Panc1 (cell line): ENCODE measurements at regions not wholly inside any gene's neighbourhood (a gene's known extent, or its start where the extent isn't known, plus 50 kb on each side); places are given as distances from the start of the nearest gene placed in this dataset.

Experiments used
- ATAC-seq: fragments of 200-7000 bp; cut with Tn5 transposase; 2 replicates; pipeline ENCODE4 v1.9.1; 2020; ENCODE audit warnings: mild to moderate bottlenecking, moderate library complexity
- BruUV-seq: library from RNA; stranded (reverse); fragments of 400-500 nt; replicated peaks from 2 replicates; lab custom pipeline; 2021; lab: Mats Ljungman, UMichigan
- CTCF ChIA-PET: fragments of 300-600 bp; sonication (Branson Sonifier 250); formaldehyde crosslinking; loops from one replicate; lab custom pipeline; 2022; ENCODE audit warnings: antibody characterized with exemption; lab: Charles Lee
- POLR2A ChIA-PET: fragments of 300-600 bp; sonication (Branson Sonifier 250); formaldehyde crosslinking; loops from one replicate; lab custom pipeline; 2022; ENCODE audit warnings: antibody characterized with exemption; lab: Charles Lee
- DNase-seq: peaks from one replicate; pipeline ENCODE4 v3.0.0-alpha.2; 2010; ENCODE audit warnings: low read depth, low spot score
- H3K27ac ChIP-seq: 2 replicates; pipeline ENCODE4 v1.5.1; 2011; ENCODE audit warnings: mild to moderate bottlenecking, low read length, inconsistent platforms
- H3K27me3 ChIP-seq: fragments of 200-500 bp; sonication (Bioruptor generic); 2 replicates; pipeline ENCODE4 v1.6.0; 2014; ENCODE audit warnings: low read length, inconsistent platforms; ENCODE audit not compliant: control insufficient read depth, insufficient read depth
- H3K36me3 ChIP-seq: fragments of 200-500 bp; sonication (Bioruptor generic); 2 replicates; pipeline ENCODE4 v1.5.1; 2014; ENCODE audit warnings: inconsistent platforms, mild to moderate bottlenecking, low read length, moderate library complexity; ENCODE audit not compliant: control insufficient read depth, insufficient read depth
- H3K4me1 ChIP-seq: 2 replicates; pipeline ENCODE4 v1.5.1; 2011; ENCODE audit warnings: inconsistent platforms, mild to moderate bottlenecking, low read length, moderate library complexity; ENCODE audit not compliant: control insufficient read depth, insufficient read depth
- H3K4me3 ChIP-seq, 2 experiments: 2 replicates each; pipeline ENCODE4 v1.5.1; 2011 to 2012; ENCODE audit warnings: low read depth in 2 of 2, low read length in 2 of 2, mild to moderate bottlenecking in 2 of 2, inconsistent platforms in 1 of 2, moderate library complexity in 1 of 2
- H3K9me3 ChIP-seq: fragments of 200-500 bp; sonication (Bioruptor generic); 2 replicates; pipeline ENCODE4 v1.5.1; 2014; ENCODE audit warnings: low read depth, mild to moderate bottlenecking, inconsistent platforms, low read length, moderate library complexity; ENCODE audit not compliant: control insufficient read depth, insufficient read depth
- CTCF ChIP-seq: fragments of 450-650 bp; IDR thresholded peaks from 2 replicates; pipeline ENCODE4 v1.5.1; 2017; ENCODE audit warnings: mild to moderate bottlenecking
- POLR2AphosphoS5 ChIP-seq: IDR thresholded peaks from 2 replicates; pipeline ENCODE4 v1.6.1; 2012; ENCODE audit warnings: mild to moderate bottlenecking, low read depth, low read length, moderate library complexity
- REST ChIP-seq, 2 experiments: IDR thresholded peaks; 2 replicates each; pipeline ENCODE4 v1.6.1; 2011 to 2012; ENCODE audit warnings: low read depth in 2 of 2, control low read depth in 1 of 2, low read length in 1 of 2, mild to moderate bottlenecking in 1 of 2, moderate library complexity in 1 of 2; ENCODE audit not compliant: insufficient read depth in 1 of 2
- SIN3A ChIP-seq: IDR thresholded peaks from 2 replicates; pipeline ENCODE4 v1.6.1; 2012; ENCODE audit warnings: low read depth, mild to moderate bottlenecking, low read length, moderate library complexity, borderline replicate concordance; ENCODE audit not compliant: insufficient read depth
- TCF7L2 ChIP-seq: IDR thresholded peaks from 2 replicates; pipeline ENCODE4 v1.6.1; 2011; ENCODE audit warnings: mild to moderate bottlenecking, low read depth, low read length, inconsistent platforms
- in situ Hi-C: cut with HindIII; loops from 2 replicates; pipeline ENCODE4 v1.10.0; 2016; ENCODE audit warnings: low sequenced_read_pairs, low pct_unique_long_range_greater_than_20kb
- intact Hi-C: fragments of 100-400 bp; cut with micrococcal nuclease; formaldehyde crosslinking; loops from one replicate; pipeline ENCODE4 v1.10.0; 2022; ENCODE audit not compliant: unreplicated experiment

- CTCF ChIA-PET: no interaction called here
- Histone ChIP-seq H3K27me3 (no peaks in the 10 kb centered on the region), H3K27ac (no peak overlapping the region), H3K9me3 (peaks cover 10% of the 10 kb centered on the region; the same call in 1 of the 2 replicates), H3K4me1 (peaks cover 2% of the 10 kb centered on the region; the same call in 1 of the 2 replicates), H3K4me3 (no peak overlapping the region), H3K36me3 (no peaks in the 10 kb centered on the region)
- POLR2A ChIA-PET: no interaction called here
- in situ Hi-C loops (no loop called here), intact Hi-C loops (no loop called here)
- BruUV-seq: no TSS peak
- TF ChIP-seq TCF7L2 (no peak), POLR2AphosphoS5 (no peak), REST (IDR thresholded peaks at IDR 0.05; ENCODE audit: insufficient read depth in 1 of 2, low read depth in 2 of 2, low read length in 1 of 2) (no peak), SIN3A (no peak), CTCF (no peak)
- DNase-seq (no peak), ATAC-seq (no peak)
Observed at GRCh38 chr15:70385711-70386110, 288.0 kb upstream of the TLE3 start.

- intact Hi-C loops: no loop called here
Observed at GRCh38 chr15:70385052-70385451, 287.3 kb upstream of the TLE3 start.

More at GRCh38 chr15:70385052-70385451, 287.3 kb upstream of the TLE3 start:
- CTCF ChIA-PET: interaction anchor here (0.5 kb wide), 1 partner anchor 119 kb away, joined by 3 read pairs; no protein-coding TSS in a partner anchor
- peaks cover 9% of the 10 kb centered on the region; the same call in 1 of the 2 replicates for H3K9me3 ChIP-seq
- H3K4me3 ChIP-seq: no peak overlapping the region
- POLR2A ChIA-PET: no interaction called here
- ATAC-seq (0 out of 2 replicates have a peak, but pooled peaks have one; percentile 23), DNase-seq (no peak)
- H3K4me1 ChIP-seq: peaks cover 2% of the 10 kb centered on the region; the same call in 1 of the 2 replicates
- no peaks in the 10 kb centered on the region for H3K27me3 ChIP-seq
- in situ Hi-C loops: no loop called here
- no peak for TF ChIP-seq CTCF
- no peak for TF ChIP-seq POLR2AphosphoS5
- TF ChIP-seq SIN3A: no peak
- TF ChIP-seq TCF7L2: no peak
- TF ChIP-seq REST (IDR thresholded peaks at IDR 0.05; ENCODE audit: insufficient read depth in 1 of 2, low read depth in 2 of 2, low read length in 1 of 2): no peak
- no peak overlapping the region for H3K27ac ChIP-seq
- BruUV-seq: no TSS peak
- H3K36me3 ChIP-seq: no peaks in the 10 kb centered on the region
